GM12872 (cell line): ENCODE measurements at regions not wholly inside any gene's neighbourhood (a gene's known extent, or its start where the extent isn't known, plus 50 kb on each side); places are given as distances from the start of the nearest gene placed in this dataset.

Experiments
- TF ChIP-seq, protein P1 (sequence below): IDR thresholded peaks from 3 replicates; pipeline ENCODE4 v1.5.1; 2011; ENCODE audit warnings: low read depth, mild to moderate bottlenecking, low read length, moderate library complexity; ENCODE audit not compliant: insufficient read depth

DNA sequence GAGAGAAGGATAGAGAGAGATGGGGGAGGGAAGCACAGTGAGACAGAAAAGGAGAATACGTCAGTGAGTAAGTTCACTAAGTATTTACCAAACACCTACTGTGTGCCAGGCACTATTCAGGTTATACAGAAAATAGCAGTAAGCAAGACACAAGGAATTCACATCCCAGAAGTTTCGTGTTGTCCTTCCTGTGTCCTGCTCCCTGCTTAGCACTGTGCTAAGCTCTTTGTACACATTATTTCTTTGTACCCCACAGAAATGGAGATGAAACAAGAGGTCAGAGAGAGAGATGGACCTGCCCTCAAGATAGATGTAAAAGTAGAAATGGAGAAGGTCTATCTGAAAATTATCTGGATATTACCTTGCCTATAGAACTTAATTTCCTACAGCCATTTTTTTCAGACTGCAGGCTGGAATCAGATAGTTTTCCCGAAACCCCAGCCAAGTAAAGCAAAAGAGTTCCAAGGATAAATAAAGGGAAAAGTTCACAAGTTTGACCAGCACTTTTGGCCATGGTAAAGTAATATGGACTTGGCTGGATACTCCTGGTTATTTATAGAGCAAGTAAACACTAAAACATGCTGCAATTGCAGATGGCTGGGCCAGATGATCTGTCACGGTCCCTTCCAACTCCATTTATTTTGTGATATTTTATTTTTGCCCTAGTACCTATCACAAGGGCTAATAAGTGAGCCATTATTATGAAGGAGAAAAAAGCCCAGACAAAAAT is 353.7 kb upstream of the SLC7A11 start:
- TF ChIP-seq, protein P1, sequence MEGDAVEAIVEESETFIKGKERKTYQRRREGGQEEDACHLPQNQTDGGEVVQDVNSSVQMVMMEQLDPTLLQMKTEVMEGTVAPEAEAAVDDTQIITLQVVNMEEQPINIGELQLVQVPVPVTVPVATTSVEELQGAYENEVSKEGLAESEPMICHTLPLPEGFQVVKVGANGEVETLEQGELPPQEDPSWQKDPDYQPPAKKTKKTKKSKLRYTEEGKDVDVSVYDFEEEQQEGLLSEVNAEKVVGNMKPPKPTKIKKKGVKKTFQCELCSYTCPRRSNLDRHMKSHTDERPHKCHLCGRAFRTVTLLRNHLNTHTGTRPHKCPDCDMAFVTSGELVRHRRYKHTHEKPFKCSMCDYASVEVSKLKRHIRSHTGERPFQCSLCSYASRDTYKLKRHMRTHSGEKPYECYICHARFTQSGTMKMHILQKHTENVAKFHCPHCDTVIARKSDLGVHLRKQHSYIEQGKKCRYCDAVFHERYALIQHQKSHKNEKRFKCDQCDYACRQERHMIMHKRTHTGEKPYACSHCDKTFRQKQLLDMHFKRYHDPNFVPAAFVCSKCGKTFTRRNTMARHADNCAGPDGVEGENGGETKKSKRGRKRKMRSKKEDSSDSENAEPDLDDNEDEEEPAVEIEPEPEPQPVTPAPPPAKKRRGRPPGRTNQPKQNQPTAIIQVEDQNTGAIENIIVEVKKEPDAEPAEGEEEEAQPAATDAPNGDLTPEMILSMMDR, result no peak

DNA sequence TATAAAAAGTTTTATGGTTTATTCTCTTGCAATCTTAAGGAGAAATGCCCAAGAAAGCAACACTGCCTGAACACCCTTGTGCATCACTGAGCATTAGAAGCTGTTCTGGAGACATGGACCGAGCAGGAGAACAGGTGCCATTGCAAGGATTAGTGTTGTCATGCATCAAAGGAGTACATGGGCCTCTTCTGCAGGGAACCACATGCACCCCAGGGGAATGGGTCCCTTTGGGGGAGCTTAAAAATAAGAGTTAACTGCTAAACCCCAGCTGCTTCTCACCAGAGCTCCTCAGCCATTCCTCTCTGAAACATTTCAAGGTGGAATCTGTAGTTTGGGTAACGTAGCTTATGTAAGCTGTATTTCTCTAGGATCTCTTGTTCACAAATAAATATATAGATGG is 353.0 kb upstream of the SLC7A11 start:
- TF ChIP-seq, protein P1, result no peak

DNA sequence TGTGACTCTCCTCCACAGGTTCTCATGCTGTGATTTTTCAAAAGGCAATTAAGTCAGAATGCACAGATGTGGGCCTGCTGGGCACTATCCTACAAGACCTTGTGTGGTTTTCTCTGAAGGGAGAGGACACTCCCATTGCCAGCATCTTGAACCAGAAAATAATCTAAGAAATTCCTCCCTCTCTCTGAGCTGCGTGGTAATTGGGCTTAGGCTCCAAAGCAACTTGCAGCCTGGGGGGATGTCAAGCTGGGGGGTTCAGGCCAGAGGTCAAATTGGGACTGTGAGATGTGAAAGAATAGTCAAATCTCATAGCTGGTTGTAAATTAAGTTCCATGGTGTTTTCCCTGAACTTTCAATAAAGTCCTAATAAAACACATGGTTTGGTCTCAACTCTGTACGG is 350.6 kb upstream of the SLC7A11 start:
- TF ChIP-seq, protein P1, result no peak

DNA sequence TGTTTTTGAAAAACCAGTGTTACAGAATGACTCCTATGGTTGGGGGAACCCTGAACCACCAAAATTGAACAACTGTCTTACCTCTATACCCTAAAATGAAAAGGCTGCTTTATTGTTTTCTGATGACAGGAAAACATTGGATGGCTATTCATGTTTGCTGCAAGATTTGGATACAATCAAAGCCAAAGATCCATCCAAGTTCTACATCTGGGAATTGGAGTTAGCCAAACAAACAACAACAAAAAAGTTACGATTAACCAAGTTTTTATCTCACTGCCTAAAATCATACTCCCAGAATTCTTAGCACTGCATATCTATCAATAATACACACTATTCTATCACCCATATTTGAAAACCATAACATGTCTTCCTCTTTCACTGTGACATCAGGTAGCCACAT is 349.7 kb upstream of the SLC7A11 start:
- TF ChIP-seq, protein P1, result no peak

DNA sequence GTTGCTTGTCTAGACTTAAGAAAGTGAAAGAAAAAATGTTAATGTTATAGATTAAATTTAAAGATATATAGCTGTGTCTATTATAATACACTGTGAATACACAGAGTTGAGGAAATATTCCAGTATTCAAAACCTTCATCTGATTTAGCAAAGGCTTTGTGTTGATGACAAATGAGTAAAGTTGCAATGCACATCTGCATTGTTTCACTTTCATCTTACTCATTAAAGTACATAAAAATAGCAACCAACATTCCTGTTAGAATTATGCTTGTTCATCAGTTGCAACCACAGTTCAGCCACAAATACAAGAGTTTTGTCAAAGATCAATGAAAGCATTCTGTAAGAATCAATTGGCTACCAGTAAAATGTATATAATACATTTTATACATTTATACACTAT is 346.4 kb upstream of the SLC7A11 start:
- TF ChIP-seq, protein P1, result no peak

GRCh38 chr4:138579146-138579545 is 337.0 kb upstream of the SLC7A11 start:
- TF ChIP-seq, protein P1, result no peak

- TF ChIP-seq, protein P1, result peak; percentile 26; the same call in 1 of the 3 replicates
Observed at GRCh38 chr4:138577826-138578225, 335.7 kb upstream of the SLC7A11 start.

DNA sequence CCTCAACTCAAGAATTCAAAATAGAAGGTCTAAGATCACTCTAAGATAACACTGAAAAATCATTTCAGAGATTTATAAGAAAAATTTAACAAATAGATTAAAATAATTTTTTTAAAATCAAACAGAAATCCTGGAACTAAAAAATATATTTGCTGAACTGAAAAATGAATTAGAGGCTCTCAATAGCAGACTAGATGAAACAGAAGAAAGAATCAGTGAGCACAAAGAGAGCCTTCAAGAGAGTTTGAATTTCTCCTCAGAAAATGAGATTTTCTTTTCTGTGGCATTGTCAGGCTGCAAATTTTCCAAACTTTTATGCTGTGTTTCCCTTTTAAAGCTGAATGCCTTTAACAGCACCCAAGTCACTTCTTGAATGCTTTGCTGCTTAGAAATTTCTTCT is 335.0 kb upstream of the SLC7A11 start:
- TF ChIP-seq, protein P1, result no peak
